ENCODE measurements at regions not wholly inside any gene's neighbourhood (a gene's known extent, or its start where the extent isn't known, plus 50 kb on each side); places are given as distances from the start of the nearest gene placed in this dataset.

GRCh38 chr2:146240391-146240790 lies 1604.4 kb upstream of the ACVR2A start:
- TF ChIP-seq, protein P1, sequence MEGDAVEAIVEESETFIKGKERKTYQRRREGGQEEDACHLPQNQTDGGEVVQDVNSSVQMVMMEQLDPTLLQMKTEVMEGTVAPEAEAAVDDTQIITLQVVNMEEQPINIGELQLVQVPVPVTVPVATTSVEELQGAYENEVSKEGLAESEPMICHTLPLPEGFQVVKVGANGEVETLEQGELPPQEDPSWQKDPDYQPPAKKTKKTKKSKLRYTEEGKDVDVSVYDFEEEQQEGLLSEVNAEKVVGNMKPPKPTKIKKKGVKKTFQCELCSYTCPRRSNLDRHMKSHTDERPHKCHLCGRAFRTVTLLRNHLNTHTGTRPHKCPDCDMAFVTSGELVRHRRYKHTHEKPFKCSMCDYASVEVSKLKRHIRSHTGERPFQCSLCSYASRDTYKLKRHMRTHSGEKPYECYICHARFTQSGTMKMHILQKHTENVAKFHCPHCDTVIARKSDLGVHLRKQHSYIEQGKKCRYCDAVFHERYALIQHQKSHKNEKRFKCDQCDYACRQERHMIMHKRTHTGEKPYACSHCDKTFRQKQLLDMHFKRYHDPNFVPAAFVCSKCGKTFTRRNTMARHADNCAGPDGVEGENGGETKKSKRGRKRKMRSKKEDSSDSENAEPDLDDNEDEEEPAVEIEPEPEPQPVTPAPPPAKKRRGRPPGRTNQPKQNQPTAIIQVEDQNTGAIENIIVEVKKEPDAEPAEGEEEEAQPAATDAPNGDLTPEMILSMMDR (conservative IDR thresholded peaks at IDR 0.05; ENCODE audit: low read depth, low read length), result no peak
- TF ChIP-seq EZH2 (IDR thresholded peaks at IDR 0.05; ENCODE audit: low read length, unreplicated experiment), result no peak

Measured in PC-3 (cell line).